ENCODE measurements at regions not wholly inside any gene's neighbourhood (a gene's known extent, or its start where the extent isn't known, plus 50 kb on each side); places are given as distances from the start of the nearest gene placed in this dataset.

DNA sequence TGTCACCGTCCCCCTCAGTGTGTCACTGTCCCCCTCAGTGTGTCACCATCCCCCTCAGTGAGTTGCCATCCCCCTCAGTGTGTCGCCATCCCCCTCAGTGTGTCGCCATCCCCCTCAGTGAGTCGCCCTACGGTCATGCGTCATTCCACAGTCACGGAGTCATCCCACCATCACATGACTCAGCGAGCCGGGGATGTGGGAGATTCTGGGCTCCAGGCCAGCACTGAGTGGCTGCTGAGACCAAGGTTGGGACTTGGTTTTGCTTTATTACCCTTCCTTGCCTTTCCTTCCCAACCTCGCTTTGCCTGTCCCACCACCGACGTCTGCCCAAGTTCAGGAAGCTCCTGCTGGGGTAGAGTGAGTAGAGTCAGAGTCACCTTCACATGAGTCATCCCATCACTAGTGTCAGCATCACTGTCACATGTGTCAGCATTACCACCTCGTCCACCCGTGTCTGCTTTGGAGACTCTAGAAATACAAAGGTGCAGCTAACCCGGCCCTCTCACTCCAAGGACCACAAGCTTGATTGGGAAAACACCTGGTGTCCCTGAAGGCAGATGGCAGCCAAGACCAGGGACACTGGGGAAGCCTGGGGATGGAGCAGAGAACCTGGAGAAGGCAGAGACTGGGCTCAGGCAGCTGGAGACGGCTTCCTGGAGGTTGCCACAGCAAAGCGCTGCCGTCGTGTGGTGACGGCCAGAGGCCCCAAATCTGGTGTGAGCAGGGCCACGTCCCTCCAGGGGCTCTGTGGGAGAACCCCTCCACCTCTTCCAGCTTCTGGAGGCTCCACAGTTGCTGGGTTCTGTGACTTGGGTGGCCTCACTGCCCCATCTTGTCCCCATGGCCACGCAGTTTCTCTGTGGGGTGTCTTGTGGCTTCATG lies 485.2 kb upstream of the SALL3 start:
- Histone ChIP-seq H3K27ac (ENCODE audit: low read depth, low read length) (no peak overlapping the region), H3K9me3 (ENCODE audit: control insufficient read depth, insufficient read depth, low read length) (peaks cover 14% of the 10 kb centered on the region; the same call in 1 of the 2 replicates), H3K9me2 (replicated peaks; ENCODE audit: control insufficient read depth, low read length) (no peaks in the 10 kb centered on the region), H3K36me3 (ENCODE audit: control insufficient read depth, low read length) (no peaks in the 10 kb centered on the region), H3K79me2 (ENCODE audit: control insufficient read depth, low read length) (no peaks in the 10 kb centered on the region), H4K20me1 (ENCODE audit: control insufficient read depth, insufficient read depth, low read depth, low read length) (no peaks in the 10 kb centered on the region), H3K4me3 (ENCODE audit: low read length) (no peak overlapping the region), H3K27me3 (ENCODE audit: control insufficient read depth, low read length) (no peaks in the 10 kb centered on the region), H3F3A (ENCODE audit: control insufficient read depth, insufficient read depth) (no peaks in the 10 kb centered on the region), H3K4me1 (ENCODE audit: control insufficient read depth, low read length) (no peaks in the 10 kb centered on the region), H3K4me2 (ENCODE audit: low read length) (no peak overlapping the region)
- TF ChIP-seq, protein P1, sequence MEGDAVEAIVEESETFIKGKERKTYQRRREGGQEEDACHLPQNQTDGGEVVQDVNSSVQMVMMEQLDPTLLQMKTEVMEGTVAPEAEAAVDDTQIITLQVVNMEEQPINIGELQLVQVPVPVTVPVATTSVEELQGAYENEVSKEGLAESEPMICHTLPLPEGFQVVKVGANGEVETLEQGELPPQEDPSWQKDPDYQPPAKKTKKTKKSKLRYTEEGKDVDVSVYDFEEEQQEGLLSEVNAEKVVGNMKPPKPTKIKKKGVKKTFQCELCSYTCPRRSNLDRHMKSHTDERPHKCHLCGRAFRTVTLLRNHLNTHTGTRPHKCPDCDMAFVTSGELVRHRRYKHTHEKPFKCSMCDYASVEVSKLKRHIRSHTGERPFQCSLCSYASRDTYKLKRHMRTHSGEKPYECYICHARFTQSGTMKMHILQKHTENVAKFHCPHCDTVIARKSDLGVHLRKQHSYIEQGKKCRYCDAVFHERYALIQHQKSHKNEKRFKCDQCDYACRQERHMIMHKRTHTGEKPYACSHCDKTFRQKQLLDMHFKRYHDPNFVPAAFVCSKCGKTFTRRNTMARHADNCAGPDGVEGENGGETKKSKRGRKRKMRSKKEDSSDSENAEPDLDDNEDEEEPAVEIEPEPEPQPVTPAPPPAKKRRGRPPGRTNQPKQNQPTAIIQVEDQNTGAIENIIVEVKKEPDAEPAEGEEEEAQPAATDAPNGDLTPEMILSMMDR (IDR thresholded peaks at IDR 0.05; ENCODE audit: low read depth, low read length, poor library complexity, severe bottlenecking), result no peak
- TF ChIP-seq EZH2phosphoT487 (IDR thresholded peaks at IDR 0.05; ENCODE audit: borderline replicate concordance, low read length), result no peak

DNA sequence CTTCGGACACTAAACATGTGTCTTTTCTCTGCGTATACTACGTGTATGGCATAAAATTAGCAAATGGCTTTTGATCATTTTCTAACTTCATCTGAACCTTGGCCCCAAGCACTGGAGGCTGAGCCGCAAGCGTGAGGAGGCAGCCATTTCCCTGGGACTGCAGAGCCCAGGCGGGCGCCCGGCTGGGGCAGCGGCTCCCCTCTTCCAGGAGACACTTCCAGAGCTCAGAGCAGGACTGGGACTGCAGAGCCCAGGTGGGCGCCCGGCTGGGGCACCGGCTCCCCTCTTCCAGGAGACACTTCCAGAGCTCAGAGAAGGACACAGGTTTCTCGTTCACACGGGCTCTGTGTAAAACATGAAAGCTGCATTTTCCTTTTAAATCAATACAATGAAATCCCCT lies 484.1 kb upstream of the SALL3 start:
- H3K27ac ChIP-seq (ENCODE audit: low read depth, low read length), result no peak overlapping the region
- no peak overlapping the region for H3K4me3 ChIP-seq (ENCODE audit: low read length)
- H3K36me3 ChIP-seq (ENCODE audit: control insufficient read depth, low read length), result no peaks in the 10 kb centered on the region
- no peak overlapping the region for H3K4me2 ChIP-seq (ENCODE audit: low read length)
- H3K9me3 ChIP-seq (ENCODE audit: control insufficient read depth, insufficient read depth, low read length), result peaks cover 17% of the 10 kb centered on the region; the same call in 1 of the 2 replicates
- no peaks in the 10 kb centered on the region for H3K9me2 ChIP-seq (replicated peaks; ENCODE audit: control insufficient read depth, low read length)
- no peaks in the 10 kb centered on the region for H3K4me1 ChIP-seq (ENCODE audit: control insufficient read depth, low read length)
- no peaks in the 10 kb centered on the region for H3F3A ChIP-seq (ENCODE audit: control insufficient read depth, insufficient read depth)
- H3K79me2 ChIP-seq (ENCODE audit: control insufficient read depth, low read length), result no peaks in the 10 kb centered on the region
- H3K27me3 ChIP-seq (ENCODE audit: control insufficient read depth, low read length), result no peaks in the 10 kb centered on the region
- TF ChIP-seq, protein P1 (IDR thresholded peaks at IDR 0.05; ENCODE audit: low read depth, low read length, poor library complexity, severe bottlenecking), result no peak
- no peak for TF ChIP-seq EZH2phosphoT487 (IDR thresholded peaks at IDR 0.05; ENCODE audit: borderline replicate concordance, low read length)
- H4K20me1 ChIP-seq (ENCODE audit: control insufficient read depth, insufficient read depth, low read depth, low read length), result no peaks in the 10 kb centered on the region

DNA sequence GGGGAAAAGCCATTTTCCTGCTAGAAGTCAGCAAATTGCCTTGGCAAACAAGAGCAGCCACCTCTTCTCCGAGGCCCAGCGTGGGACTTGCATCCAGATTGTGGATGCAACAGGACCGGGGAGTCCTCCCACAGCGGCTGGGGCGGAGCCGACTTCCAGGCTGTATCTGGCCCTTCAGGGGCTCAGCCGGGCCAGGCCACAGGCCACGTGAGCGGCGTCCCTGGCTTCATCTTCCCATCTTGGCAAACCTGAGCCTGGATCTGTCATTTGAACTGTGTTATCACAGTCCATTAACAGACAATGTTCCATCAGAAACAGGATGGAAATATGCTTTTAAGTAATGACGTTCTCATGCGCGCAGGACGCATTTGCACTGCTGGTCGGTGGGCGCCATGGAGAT lies 483.5 kb upstream of the SALL3 start:
- no peaks in the 10 kb centered on the region for H3K4me1 ChIP-seq (ENCODE audit: control insufficient read depth, low read length)
- no peak overlapping the region for H3K4me3 ChIP-seq (ENCODE audit: low read length)
- H3K27me3 ChIP-seq (ENCODE audit: control insufficient read depth, low read length), result no peaks in the 10 kb centered on the region
- no peak overlapping the region for H3K4me2 ChIP-seq (ENCODE audit: low read length)
- H3K79me2 ChIP-seq (ENCODE audit: control insufficient read depth, low read length), result no peaks in the 10 kb centered on the region
- H3K9me3 ChIP-seq (ENCODE audit: control insufficient read depth, insufficient read depth, low read length), result peaks cover 17% of the 10 kb centered on the region; the same call in 1 of the 2 replicates
- no peaks in the 10 kb centered on the region for H4K20me1 ChIP-seq (ENCODE audit: control insufficient read depth, insufficient read depth, low read depth, low read length)
- no peaks in the 10 kb centered on the region for H3F3A ChIP-seq (ENCODE audit: control insufficient read depth, insufficient read depth)
- H3K27ac ChIP-seq (ENCODE audit: low read depth, low read length), result no peak overlapping the region
- H3K9me2 ChIP-seq (replicated peaks; ENCODE audit: control insufficient read depth, low read length), result no peaks in the 10 kb centered on the region
- H3K36me3 ChIP-seq (ENCODE audit: control insufficient read depth, low read length), result no peaks in the 10 kb centered on the region
- no peak for TF ChIP-seq EZH2phosphoT487 (IDR thresholded peaks at IDR 0.05; ENCODE audit: borderline replicate concordance, low read length)
- TF ChIP-seq, protein P1 (IDR thresholded peaks at IDR 0.05; ENCODE audit: low read depth, low read length, poor library complexity, severe bottlenecking), result no peak
